Heart left ventricle (tissue), 16 donors: ENCODE measurements at regions not wholly inside any gene's neighbourhood (a gene's known extent, or its start where the extent isn't known, plus 50 kb on each side); places are given as distances from the start of the nearest gene placed in this dataset.

ENCODE experiments used
- ATAC-seq, 4 donors: fragments of 200-7000 bp; cut with Tn5 transposase; one replicate each; pipeline ENCODE4 v1.9.1; 2020 to 2022; ENCODE audit warnings: moderate library complexity in 4 of 4, mild to moderate bottlenecking in 3 of 4, moderate number of reproducible peaks in 1 of 4
- DNase-seq, 5 donors: peaks; one replicate each; pipeline ENCODE4 v3.0.0-alpha.2; 2020
- H3K27ac ChIP-seq, 12 donors: fragments of 200-600 bp; sonication (generic) in 4 of 12; one replicate each; pipeline versions ENCODE4 v1.5.0 to v1.8.0; 2016 to 2022; ENCODE audit warnings: mild to moderate bottlenecking in 2 of 12
- H3K27me3 ChIP-seq, 9 donors: fragments of 200-600 bp; sonication (generic) in 2 of 9; one replicate each; pipeline versions ENCODE4 v1.5.1 to v1.8.0; 2016 to 2022; ENCODE audit warnings: mild to moderate bottlenecking in 3 of 9
- H3K36me3 ChIP-seq, 9 donors: fragments of 200-600 bp; sonication (generic) in 2 of 9; one replicate each; pipeline versions ENCODE4 v1.5.0 to v1.8.0; 2018 to 2022; ENCODE audit warnings: mild to moderate bottlenecking in 2 of 9
- H3K4me1 ChIP-seq, 12 donors: fragments of 200-600 bp; sonication (generic) in 4 of 12; one replicate each; pipeline versions ENCODE4 v1.5.0 to v1.8.0; 2016 to 2022; ENCODE audit warnings: mild to moderate bottlenecking in 3 of 12
- H3K4me3 ChIP-seq, 12 donors: fragments of 200-600 bp; sonication (generic) in 4 of 12; one replicate each; pipeline versions ENCODE4 v1.5.0 to v1.8.0; 2017 to 2022; ENCODE audit warnings: mild to moderate bottlenecking in 9 of 12, moderate library complexity in 4 of 12
- H3K9me3 ChIP-seq, 12 donors: fragments of 200-600 bp; sonication (generic) in 4 of 12; one replicate each; pipeline versions ENCODE4 v1.5.0 to v1.8.0; 2016 to 2022; ENCODE audit warnings: mild to moderate bottlenecking in 1 of 12
- CTCF ChIP-seq, 12 donors: fragments of 200-600 bp; sonication (generic) in 4 of 12; IDR thresholded peaks; one replicate each; pipeline versions ENCODE4 v1.5.0 to v1.8.0; 2018 to 2022; ENCODE audit warnings: antibody characterized with exemption in 12 of 12, mild to moderate bottlenecking in 5 of 12
- POLR2A ChIP-seq, 2 donors: fragments of 450-650 bp; IDR thresholded peaks; one replicate each; pipeline ENCODE4 v1.6.1; 2017; ENCODE audit warnings: antibody characterized with exemption in 2 of 2, mild to moderate bottlenecking in 2 of 2, moderate library complexity in 2 of 2
- WGBS, 4 donors: extraction: QIAGEN DNeasy Blood & Tissue Kit in 2 of 4; methylation state at CpG; one replicate each; pipeline versions ENCODE4 v1.1.5 to v1.1.7; 2013 to 2018; 5-methylcytosine and 5-hydroxymethylcytosine counted together
- intact Hi-C, 10 donors: fragments of 100-400 bp; cut with DNase I; formaldehyde crosslinking; loops; one replicate each; pipeline versions ENCODE4 v1.11.1 to v1.14.2; 2022
- donor health status: ischemic (EF 13 %, LVEDD 7.1; RV severe dilation, severe dysfunction).
- donor health status: healthy with polysubstance abuse.
- donor health status: DM: no; HTN: yes; CAD: no.
- donor health status: DM: no; HTN: no; CAD: no.
- donor health status: ischemic (EF 25% LVEDD 6.9; RV normal size, moderate dysfunction).
- donor health status: ischemic (EF 25% LVEDD 5.7; RV mildly dilated, moderate dysfunction).
- donor health status: healthy.
- donor health status: DM: yes; HTN: yes; CAD: no.
- donor health status: ischemic (EF 35%, LVEDD 5.7; RV mildly dilated, moderate dysfunction).
- donor health status: nonischemic (EF 11% LVEDD 7.7; RV severe dilation, severe dysfunction).
- donor health status: DM: yes; HTN: yes; CAD: no.
- donor health status: PGD.
- donor health status: ischemic (EF 29% LVEDD 5.4; RV normal size, mild dysfunction).
- donor health status: nonischemic (EF 23%, LVEDD 6.1; RV moderate dilation, normal function).

- Histone ChIP-seq H3K9me3 (no peaks in the 10 kb centered on the region), H3K4me3 (no peak overlapping the region), H3K27ac (no peak overlapping the region), H3K36me3 (no peaks in the 10 kb centered on the region), H3K27me3 (no peaks in the 10 kb centered on the region), H3K4me1 (no peaks in the 10 kb centered on the region)
- 60 to 71% (median 68%) methylated on average over 2 of the region's 2 CpGs for WGBS, 4 donors
- no peak for DNase-seq
- TF ChIP-seq CTCF (IDR thresholded peaks at IDR 0.05) (no peak), POLR2A (IDR thresholded peaks at IDR 0.05) (no peak)
- ATAC-seq = no peak
- intact Hi-C loops = no loop called here
These were observed 99.1 kb upstream of the CHMP2B start for GRCh38 chr3:87128006-87128405.

GRCh38 chr3:87127281-87127680 is 99.8 kb upstream of the CHMP2B start:
- TF ChIP-seq CTCF (IDR thresholded peaks at IDR 0.05) (no peak), POLR2A (IDR thresholded peaks at IDR 0.05) (no peak)
- Histone ChIP-seq H3K4me3 (no peak overlapping the region), H3K9me3 (no peaks in the 10 kb centered on the region), H3K27ac (no peak overlapping the region), H3K36me3 (no peaks in the 10 kb centered on the region), H3K27me3 (no peaks in the 10 kb centered on the region), H3K4me1 (no peaks in the 10 kb centered on the region)
- 42 to 54% (median 49%) methylated on average over 6 of the region's 6 CpGs for WGBS, 4 donors
- ATAC-seq (no peak), DNase-seq (no peak)
- intact Hi-C loops = no loop called here

GRCh38 chr3:87126321-87126720 is 100.8 kb upstream of the CHMP2B start:
- ATAC-seq (no peak), DNase-seq (no peak)
- Histone ChIP-seq H3K27ac (no peak overlapping the region), H3K36me3 (no peaks in the 10 kb centered on the region), H3K4me3 (no peak overlapping the region), H3K27me3 (no peaks in the 10 kb centered on the region), H3K9me3 (no peaks in the 10 kb centered on the region), H3K4me1 (no peaks in the 10 kb centered on the region)
- WGBS, 4 donors = 46 to 68% (median 57%) methylated on average over 4 of the region's 4 CpGs
- intact Hi-C loops = no loop called here
- no peak for TF ChIP-seq POLR2A (IDR thresholded peaks at IDR 0.05)
- no peak for TF ChIP-seq CTCF (IDR thresholded peaks at IDR 0.05)

- H3K27ac ChIP-seq = no peak overlapping the region
- H3K27me3 ChIP-seq = no peaks in the 10 kb centered on the region
- 71 to 92% (median 76%) methylated on average over 5 of the region's 5 CpGs for WGBS, 4 donors
- TF ChIP-seq CTCF (IDR thresholded peaks at IDR 0.05) (no peak), POLR2A (IDR thresholded peaks at IDR 0.05) (no peak)
- ATAC-seq (no peak), DNase-seq (no peak)
- H3K4me1 ChIP-seq = no peaks in the 10 kb centered on the region
- intact Hi-C loops = no loop called here
- no peaks in the 10 kb centered on the region for H3K36me3 ChIP-seq
- H3K9me3 ChIP-seq = no peaks in the 10 kb centered on the region
- no peak overlapping the region for H3K4me3 ChIP-seq
These were observed 102.0 kb upstream of the CHMP2B start for GRCh38 chr3:87125116-87125515.
